ENCODE measurements at regions not wholly inside any gene's neighbourhood (a gene's known extent, or its start where the extent isn't known, plus 50 kb on each side); places are given as distances from the start of the nearest gene placed in this dataset.

DNA sequence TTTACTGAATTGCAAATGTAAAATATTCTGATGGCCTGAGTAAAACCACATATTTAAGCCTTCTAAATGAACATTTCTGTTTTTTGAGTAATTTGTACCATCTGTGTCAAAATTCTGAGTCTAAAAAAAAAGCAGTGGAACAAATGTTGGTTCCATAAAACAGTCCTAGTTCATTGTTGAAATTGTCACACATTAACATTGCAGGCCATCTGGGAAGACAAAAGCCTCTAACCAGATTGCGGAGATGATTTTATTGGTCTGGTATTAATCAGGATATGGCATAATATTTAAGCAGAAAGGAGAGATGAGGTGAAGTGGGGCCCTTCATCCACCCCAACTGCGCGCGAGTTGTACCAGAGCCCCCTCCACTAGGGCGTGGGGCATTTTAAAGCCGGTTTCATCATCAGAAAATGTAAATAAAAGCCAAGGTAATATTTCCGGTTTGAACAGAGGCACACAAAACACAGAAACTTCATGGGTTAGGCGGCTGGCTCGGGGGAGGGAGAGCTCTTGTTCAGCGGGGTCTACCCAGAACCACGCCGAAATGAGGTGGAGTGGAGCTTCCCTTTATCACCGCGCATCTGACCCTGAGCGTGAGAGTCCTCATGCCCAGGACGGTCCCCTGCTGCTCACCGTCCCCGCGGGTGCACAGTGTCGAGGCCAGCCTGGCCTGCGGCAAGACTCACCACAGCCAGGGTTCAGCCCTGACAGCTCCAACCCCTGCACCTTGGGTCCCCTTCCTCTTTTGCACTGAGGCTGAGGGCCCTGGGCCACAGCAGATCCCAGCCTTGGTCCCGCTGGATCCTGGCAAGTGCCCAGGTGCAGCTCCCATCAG, 169.2 kb downstream of the URI1 start:
- Histone ChIP-seq H3K27me3 (ENCODE audit: insufficient read depth) (no peaks in the 10 kb centered on the region), H3K9me2 (no peaks in the 10 kb centered on the region), H3K79me2 (ENCODE audit: insufficient read depth) (no peaks in the 10 kb centered on the region), H3K4me1 (ENCODE audit: control insufficient read depth in 1 of 2, insufficient read depth in 2 of 2, low read depth in 1 of 2, low read length in 1 of 2) (peaks cover 0 to 16% of the 10 kb centered on the region in 2 experiments; a peak in 2 of 4 replicates), H3F3A (replicated peaks; ENCODE audit: insufficient read depth) (no peaks in the 10 kb centered on the region), H3K4me3 (ENCODE audit: low read depth in 2 of 2, low read length in 1 of 2) (no peak overlapping the region), H3K36me3 (replicated peaks in 1 of 2; ENCODE audit: control insufficient read depth in 1 of 2, insufficient read depth in 2 of 2, low read length in 1 of 2) (no peaks in the 10 kb centered on the region), H3K9ac (no peak overlapping the region), H3K4me2 (no peak overlapping the region), H3K9me3 (no peaks in the 10 kb centered on the region), H4K20me1 (ENCODE audit: insufficient read depth) (no peaks in the 10 kb centered on the region), H3K27ac (ENCODE audit: low read depth in 2 of 2, low read length in 1 of 2) (peak overlapping the region in 1 of 2 experiments; percentile 88; a peak in 2 of 4 replicates), H2AFZ (ENCODE audit: low read depth) (no peak overlapping the region)
- WGBS (ENCODE audit: low lambda C conversion rate): 32% methylated on average over 21 of the region's 22 CpGs
- ChIA-PET POLR2A (no interaction called here), CTCF (interaction anchor here (0.6 to 1.3 kb wide), 5 partner anchors 10 to 398 kb away, joined by 3 to 4 read pairs (median 3); no protein-coding TSS in a partner anchor)
- TF ChIP-seq TCF12 (IDR thresholded peaks at IDR 0.05) (peak; percentile 19; the same call in 1 of the 2 replicates), FOXM1 (IDR thresholded peaks at IDR 0.05; ENCODE audit: low read depth) (no peak), SIN3A (IDR thresholded peaks at IDR 0.05; ENCODE audit: borderline replicate concordance, low read depth, low read length) (no peak), TEAD4 (IDR thresholded peaks at IDR 0.05; ENCODE audit: borderline replicate concordance, insufficient read depth) (no peak), YY1 (IDR thresholded peaks at IDR 0.05; ENCODE audit: low read depth) (no peak), EP300 (IDR thresholded peaks at IDR 0.05; ENCODE audit: borderline replicate concordance in 1 of 2, low read depth in 1 of 2, low read length in 1 of 2) (peak in 1 of 2 experiments; percentile 93; a peak in 2 of 4 replicates), CHD2 (IDR thresholded peaks at IDR 0.05; ENCODE audit: low read length, partially characterized antibody) (peak; percentile 84), RAD21 (IDR thresholded peaks at IDR 0.05; ENCODE audit: low read length) (peak; percentile 27; the same call in 1 of the 2 replicates), RFX5 (IDR thresholded peaks at IDR 0.05; ENCODE audit: low read length) (no peak), GATA2 (CRISPR knock-in tag; IDR thresholded peaks at IDR 0.05) (peak; percentile 67), MEF2A (IDR thresholded peaks at IDR 0.05; ENCODE audit: borderline replicate concordance, low read depth) (no peak), RCOR1 (IDR thresholded peaks at IDR 0.05; ENCODE audit: low read length) (peak; percentile 98)
- DNase-seq: peak; percentile 80

DNA sequence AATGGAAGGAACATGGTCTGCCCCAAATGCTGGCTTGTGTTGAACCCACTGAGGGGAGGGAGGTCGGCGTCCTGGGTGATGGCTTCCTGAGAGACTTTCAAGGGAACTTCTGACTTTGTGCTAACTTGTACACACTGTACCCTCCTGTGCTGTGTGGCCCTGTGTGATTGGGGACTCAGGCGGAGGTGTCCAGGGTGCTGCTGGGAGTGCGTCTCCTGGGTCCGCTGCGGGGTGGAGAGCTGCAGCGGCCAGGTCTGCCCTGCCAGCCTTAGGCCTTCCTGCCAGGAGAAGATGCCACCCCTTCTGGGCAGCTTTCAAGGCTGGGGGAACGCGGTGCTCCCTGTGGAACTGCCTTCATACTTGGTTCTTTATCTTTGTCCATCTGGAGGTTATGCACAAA, 170.1 kb downstream of the URI1 start:
- Histone ChIP-seq H3K9ac (no peak overlapping the region), H3K9me3 (no peaks in the 10 kb centered on the region), H3K4me1 (ENCODE audit: control insufficient read depth in 1 of 2, insufficient read depth in 2 of 2, low read depth in 1 of 2, low read length in 1 of 2) (peaks cover 0 to 16% of the 10 kb centered on the region in 2 experiments; a peak in 2 of 4 replicates), H3F3A (replicated peaks; ENCODE audit: insufficient read depth) (no peaks in the 10 kb centered on the region), H3K36me3 (replicated peaks in 1 of 2; ENCODE audit: control insufficient read depth in 1 of 2, insufficient read depth in 2 of 2, low read length in 1 of 2) (no peaks in the 10 kb centered on the region), H3K4me2 (no peak overlapping the region), H4K20me1 (ENCODE audit: insufficient read depth) (no peaks in the 10 kb centered on the region), H3K79me2 (ENCODE audit: insufficient read depth) (no peaks in the 10 kb centered on the region), H3K4me3 (ENCODE audit: low read depth in 2 of 2, low read length in 1 of 2) (no peak overlapping the region), H3K27me3 (ENCODE audit: insufficient read depth) (no peaks in the 10 kb centered on the region), H3K27ac (ENCODE audit: low read depth in 2 of 2, low read length in 1 of 2) (no peak overlapping the region), H3K9me2 (no peaks in the 10 kb centered on the region), H2AFZ (ENCODE audit: low read depth) (no peak overlapping the region)
- POLR2A ChIA-PET: no interaction called here
- CTCF ChIA-PET: interaction anchor here (1.3 kb wide), 2 partner anchors 11 to 39 kb away, joined by 3 to 4 read pairs; no protein-coding TSS in a partner anchor
- no peak for DNase-seq
- TF ChIP-seq, protein P1, sequence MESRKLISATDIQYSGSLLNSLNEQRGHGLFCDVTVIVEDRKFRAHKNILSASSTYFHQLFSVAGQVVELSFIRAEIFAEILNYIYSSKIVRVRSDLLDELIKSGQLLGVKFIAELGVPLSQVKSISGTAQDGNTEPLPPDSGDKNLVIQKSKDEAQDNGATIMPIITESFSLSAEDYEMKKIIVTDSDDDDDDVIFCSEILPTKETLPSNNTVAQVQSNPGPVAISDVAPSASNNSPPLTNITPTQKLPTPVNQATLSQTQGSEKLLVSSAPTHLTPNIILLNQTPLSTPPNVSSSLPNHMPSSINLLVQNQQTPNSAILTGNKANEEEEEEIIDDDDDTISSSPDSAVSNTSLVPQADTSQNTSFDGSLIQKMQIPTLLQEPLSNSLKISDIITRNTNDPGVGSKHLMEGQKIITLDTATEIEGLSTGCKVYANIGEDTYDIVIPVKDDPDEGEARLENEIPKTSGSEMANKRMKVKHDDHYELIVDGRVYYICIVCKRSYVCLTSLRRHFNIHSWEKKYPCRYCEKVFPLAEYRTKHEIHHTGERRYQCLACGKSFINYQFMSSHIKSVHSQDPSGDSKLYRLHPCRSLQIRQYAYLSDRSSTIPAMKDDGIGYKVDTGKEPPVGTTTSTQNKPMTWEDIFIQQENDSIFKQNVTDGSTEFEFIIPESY (IDR thresholded peaks at IDR 0.05; ENCODE audit: borderline replicate concordance, low read depth): no peak
- TF ChIP-seq RCOR1 (IDR thresholded peaks at IDR 0.05; ENCODE audit: low read length): no peak
- TF ChIP-seq, protein P2, sequence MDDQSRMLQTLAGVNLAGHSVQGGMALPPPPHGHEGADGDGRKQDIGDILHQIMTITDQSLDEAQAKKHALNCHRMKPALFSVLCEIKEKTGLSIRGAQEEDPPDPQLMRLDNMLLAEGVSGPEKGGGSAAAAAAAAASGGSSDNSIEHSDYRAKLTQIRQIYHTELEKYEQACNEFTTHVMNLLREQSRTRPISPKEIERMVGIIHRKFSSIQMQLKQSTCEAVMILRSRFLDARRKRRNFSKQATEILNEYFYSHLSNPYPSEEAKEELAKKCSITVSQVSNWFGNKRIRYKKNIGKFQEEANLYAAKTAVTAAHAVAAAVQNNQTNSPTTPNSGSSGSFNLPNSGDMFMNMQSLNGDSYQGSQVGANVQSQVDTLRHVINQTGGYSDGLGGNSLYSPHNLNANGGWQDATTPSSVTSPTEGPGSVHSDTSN (IDR thresholded peaks at IDR 0.05): no peak
- WGBS (ENCODE audit: low lambda C conversion rate): 64% methylated on average over 6 of the region's 9 CpGs

Measured in SK-N-SH (cell line).